ENCODE measurements at regions not wholly inside any gene's neighbourhood (a gene's known extent, or its start where the extent isn't known, plus 50 kb on each side); places are given as distances from the start of the nearest gene placed in this dataset.

DNA sequence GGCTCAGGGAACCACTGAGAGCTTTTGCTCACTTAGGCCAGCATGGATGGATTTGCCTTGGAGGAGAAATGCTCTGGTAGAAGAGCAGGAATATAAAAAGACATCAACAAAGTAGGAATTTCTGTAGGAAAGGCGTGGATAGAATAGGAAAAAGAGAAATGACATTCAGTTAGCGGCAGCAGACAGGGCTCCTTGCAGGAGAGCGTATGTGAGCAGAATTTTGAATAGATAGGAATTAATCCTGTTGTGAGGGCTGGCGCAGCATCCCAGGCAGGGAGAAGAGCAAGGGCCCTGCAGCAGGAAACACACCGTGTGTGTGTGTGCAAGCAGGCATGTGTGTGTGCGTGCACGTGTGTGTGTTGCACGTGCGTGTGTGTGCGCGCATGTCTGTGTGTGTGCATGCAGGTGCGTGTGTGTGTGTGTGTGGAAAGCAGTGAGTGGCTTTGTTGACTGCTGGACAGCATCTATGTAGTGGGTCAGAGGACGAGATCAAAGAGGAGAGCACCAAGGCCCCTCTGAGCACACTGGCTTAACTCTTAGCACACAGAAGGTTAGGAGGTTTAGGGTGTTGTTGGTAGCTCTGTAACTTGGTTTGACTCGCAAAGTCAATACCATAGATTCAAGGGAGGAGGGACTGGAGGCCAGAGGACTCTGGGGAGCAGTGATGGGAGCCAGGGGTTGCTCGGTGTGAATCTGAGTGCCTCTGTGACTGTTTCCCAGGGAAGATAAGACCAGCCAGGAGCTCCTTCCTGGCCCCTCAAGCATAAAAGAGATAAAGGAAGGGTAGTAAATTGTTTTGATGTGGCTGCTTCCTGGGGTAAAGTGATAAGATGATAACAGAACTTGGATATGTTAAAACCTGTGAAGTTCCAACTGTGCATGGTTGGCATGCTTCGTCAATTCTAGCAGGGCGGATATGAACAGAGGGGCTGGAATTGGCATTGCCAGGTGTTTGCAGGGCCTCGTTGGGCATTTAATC is 639.5 kb downstream of the NR2F2 start:
- no peak for TF ChIP-seq CTCF (conservative IDR thresholded peaks at IDR 0.05; ENCODE audit: low read length)
- no peak for TF ChIP-seq EZH2phosphoT487 (IDR thresholded peaks at IDR 0.05; ENCODE audit: borderline replicate concordance, low read depth, low read length)
